HG03139 (cell line): ENCODE measurements at regions not wholly inside any gene's neighbourhood (a gene's known extent, or its start where the extent isn't known, plus 50 kb on each side); places are given as distances from the start of the nearest gene placed in this dataset.

Experiments used
- ATAC-seq: cut with Tn5 transposase; IDR thresholded peaks from one replicate; pipeline ENCODE4 v1.9.1; 2021; ENCODE audit not compliant: unreplicated experiment

DNA sequence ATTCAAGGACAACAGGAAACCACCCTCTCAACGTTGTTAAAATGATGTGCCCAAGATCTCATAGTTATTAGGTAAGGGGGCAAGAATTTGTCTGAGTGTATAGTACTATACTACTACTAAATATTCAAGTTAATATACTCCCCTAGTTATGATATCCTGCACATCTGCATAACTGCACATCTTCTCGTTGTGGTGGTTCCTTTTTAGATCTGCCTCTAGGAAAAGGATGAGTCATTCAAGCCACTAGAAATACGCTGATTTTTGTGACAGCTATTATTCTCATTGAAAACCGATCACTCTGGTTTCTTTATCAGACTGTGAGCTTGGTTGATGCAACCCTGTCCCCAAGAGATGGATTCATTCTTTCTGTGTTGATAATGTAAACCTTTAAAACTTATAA lies 1067.0 kb upstream of the FANCL start:
- ATAC-seq = no peak

GRCh38 chr2:59307196-59307595 lies 1066.1 kb upstream of the FANCL start:
- no peak for ATAC-seq

DNA sequence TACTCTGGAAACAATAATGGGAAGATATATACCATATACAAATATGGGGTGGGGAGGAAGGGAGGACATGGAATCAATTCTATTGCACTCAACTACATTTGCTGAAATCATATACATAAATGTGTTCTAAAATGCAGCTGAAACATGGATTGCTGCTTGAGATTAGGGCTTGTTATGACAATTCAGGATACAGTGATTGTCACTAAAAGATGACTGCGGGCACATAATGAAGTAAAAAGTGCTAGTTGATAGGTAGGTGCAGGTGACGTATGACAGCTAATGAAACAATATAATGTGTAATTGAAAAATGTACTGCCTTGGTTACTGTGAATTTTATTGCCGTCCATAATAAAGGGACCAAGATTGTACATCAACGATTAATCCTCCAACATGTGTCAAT lies 1062.1 kb upstream of the FANCL start:
- ATAC-seq = no peak

DNA sequence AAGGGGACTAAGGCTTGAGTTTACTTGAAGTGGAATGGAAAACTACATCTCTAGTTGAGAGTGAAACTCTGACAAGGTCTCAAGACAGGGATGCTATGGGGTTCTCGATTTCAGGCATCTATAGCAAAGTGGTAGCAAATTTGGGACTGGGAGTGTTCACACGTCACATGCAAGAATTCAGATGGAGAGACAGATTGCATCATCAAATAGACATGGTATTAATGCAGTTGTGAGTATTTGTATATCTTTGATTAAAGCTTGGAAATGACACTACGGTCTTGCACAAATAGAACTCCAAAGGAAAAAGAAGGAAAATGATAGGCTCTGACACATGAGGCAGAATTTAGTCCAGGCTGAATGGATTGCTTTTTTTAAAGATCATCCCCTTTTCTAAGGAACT lies 1061.6 kb upstream of the FANCL start:
- no peak for ATAC-seq

DNA sequence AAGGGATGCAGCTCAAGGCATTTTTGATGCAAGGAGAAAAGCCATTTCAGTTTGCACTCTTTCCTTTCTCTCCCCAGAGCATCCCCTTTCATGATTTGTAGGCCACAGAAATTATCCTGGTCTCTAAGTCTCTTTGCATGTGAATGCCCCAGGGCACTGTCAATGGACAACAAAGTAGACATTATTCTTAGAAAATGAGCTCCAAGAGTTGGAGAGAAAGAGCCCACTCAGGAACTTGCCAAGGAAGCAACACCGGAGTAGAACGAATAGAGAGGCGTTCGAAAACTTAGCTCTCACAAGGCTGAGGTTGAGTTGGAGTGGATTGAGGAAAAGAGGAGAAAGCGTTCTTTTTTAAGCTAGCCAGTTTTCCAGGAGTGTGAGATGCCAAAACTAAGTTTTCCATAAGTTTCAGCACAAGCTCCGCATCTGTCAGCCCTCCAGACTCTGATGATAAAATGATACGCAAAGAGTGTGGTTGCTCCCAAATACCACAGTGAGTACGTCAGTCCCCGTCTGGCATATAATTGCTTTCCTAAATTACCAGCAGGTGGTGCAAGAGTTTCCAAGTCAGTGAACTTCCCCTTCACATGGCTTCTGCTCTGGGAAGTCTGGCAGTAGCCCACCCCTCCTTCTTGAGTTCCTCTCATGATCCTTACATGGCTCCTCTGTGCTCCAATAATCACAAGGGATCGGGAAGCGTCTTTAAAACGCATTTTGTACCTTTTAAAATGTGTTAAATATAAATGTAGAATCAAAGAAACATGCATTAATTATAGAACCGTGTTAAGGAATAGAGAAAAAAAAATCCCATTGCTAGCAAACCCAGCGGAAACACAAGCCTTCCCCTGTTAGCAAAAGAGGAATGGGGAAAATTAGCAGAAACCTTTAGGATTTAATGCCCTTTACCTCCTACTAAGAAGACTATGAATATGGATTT lies 1060.6 kb upstream of the FANCL start:
- ATAC-seq = no peak

DNA sequence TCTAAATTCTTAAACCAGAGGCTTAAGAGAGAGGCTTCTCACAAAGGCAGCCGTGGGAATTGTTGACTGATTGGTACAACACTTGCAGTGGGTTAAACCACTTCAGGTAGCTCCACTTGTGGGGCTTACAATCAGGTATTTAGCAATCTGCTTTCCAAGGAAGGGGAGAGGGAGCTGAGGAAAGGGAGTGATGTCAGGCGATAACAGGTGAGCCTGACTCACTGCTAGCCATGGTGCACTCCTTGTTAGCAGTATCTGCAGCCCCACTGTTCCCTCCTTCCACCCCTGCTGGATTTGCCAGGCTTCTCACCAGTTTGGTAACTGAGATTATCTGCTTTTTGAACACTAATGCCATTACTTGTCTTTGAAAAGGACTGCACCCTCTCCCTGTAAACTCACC lies 1056.7 kb upstream of the FANCL start:
- no peak for ATAC-seq

DNA sequence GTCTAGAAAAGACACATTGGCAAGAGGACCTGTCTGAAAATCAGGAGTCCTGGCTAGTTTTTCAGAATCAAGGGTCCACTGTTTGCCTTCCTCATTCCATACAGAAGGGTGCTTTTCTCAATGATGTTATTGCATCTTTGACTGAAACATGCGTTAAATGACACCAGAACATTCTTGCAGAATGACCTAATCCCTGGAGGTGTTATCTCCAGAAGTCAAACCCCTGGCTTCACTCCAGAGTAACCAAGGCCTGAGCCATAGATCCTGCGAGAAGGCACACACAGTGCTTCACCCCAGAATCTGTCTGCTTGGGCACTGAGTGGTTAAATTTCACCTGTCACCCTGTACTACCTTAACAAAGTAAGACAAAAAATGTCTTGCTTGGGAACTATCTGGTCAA lies 1055.2 kb upstream of the FANCL start:
- no peak for ATAC-seq

GRCh38 chr2:59295524-59296162 lies 1054.5 kb upstream of the FANCL start:
- ATAC-seq = no peak

GRCh38 chr2:59288771-59289170 lies 1047.6 kb upstream of the FANCL start:
- ATAC-seq = no peak

GRCh38 chr2:59282374-59283057 lies 1041.4 kb upstream of the FANCL start:
- ATAC-seq = no peak

DNA sequence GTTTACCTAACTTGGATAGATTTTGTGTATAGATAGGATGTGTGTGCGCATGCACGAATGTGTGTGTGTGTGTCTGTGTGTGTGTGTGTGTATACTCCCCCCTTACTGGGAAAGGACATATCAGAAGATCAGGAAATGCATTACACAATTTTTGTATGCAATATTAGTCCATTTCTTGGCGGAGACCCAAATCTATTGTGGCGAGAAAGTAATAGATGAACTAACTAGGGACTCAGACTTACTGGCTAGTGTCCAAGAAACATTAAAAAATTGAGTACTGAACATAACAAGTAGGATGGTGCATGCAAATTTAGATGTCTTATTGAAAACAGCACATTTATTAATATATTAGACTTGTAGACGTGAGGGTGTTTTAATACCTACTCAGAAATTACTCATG lies 1036.5 kb upstream of the FANCL start:
- no peak for ATAC-seq

- peak; percentile 70 for ATAC-seq
Measured at GRCh38 chr2:59276917-59277316, 1035.8 kb upstream of the FANCL start.

GRCh38 chr2:59276033-59276432 lies 1034.9 kb upstream of the FANCL start:
- ATAC-seq = no peak

- no peak for ATAC-seq
Measured at GRCh38 chr2:59266453-59266852, 1025.3 kb upstream of the FANCL start.

GRCh38 chr2:59259913-59260312 lies 1018.8 kb upstream of the FANCL start:
- ATAC-seq = no peak

- no peak for ATAC-seq
Measured at GRCh38 chr2:59256290-59256689, 1015.2 kb upstream of the FANCL start.

- ATAC-seq = no peak
Measured at GRCh38 chr2:59254279-59254678, 1013.2 kb upstream of the FANCL start.

- no peak for ATAC-seq
Measured at GRCh38 chr2:59250307-59250677, 1009.2 kb upstream of the FANCL start.

DNA sequence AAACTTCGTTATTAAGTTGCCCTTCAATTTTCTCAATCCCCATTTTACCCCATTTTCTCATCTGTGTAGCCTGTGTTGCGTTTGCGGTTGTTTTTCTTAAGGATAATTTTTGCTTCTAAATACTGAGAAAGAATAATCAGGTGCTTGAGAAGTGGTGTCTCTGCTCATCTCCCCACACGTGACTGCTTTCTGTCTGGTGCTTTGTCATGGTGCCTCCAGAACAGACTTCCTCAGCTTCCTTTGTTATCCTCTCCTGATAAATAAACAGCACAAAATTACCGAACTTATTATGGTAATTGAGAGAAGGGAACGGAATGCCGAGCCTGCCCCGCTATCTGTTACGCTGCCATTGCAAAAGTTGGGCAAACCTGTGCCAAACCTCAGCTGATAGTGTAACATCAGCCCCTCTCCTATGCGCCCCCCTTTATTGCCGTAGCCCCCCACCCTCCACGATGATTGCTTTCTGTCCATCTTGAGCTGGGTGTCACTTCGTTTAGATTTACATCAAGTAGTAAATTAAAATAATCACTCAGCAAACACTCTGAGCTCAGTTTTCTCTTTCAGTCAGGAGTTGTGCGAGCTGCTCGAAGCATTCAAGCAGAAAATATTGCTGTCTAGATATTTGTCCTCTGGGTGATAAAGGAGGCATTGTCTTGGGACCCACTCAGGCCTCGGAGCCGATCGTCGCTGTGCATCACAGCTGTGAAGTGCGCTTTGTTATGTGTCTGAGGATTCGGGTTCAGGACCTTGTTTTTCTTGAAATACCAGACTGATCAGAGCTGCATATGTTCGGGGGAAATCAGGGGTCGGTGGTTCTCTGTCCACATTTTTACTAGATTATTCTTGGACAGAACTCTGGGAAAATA lies 1008.5 kb upstream of the FANCL start:
- ATAC-seq = no peak

DNA sequence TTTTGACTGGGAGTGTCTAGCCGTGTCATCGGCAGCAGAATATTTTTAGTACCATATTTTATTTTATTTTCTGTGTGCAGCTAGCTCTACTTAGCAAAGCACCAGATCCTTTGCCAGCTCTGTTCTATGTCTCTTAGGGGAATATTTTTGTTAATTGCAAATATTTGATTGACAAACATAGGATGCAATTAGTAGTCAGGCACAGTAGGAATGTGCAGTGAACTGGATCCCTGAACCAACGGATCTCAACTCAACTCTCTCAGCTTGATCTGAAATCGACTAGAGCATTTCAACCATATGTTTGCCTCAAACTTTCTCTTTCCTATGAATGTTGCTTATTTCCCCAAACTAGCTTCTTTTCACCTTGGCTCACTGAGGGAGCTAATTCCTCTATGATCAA lies 998.0 kb upstream of the FANCL start:
- ATAC-seq = no peak

DNA sequence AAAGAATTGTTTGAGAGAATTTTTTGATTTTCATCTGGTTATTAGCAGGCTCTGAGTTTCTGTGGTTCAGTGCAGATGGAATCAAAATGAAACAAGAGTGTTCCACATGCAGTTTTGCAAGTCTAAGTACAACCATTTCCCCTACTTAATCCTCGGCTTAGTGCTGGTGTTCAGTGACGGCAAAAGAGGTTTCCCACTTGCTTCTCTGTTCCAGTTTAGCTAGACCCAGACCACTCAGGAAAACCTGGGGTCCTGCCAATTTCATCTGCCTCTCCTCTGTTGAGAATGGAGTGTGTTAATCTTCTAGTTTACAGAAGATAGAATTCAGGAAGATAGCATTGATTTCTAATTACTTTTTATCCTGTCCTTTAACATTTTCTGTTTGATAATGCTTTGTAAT lies 996.2 kb upstream of the FANCL start:
- ATAC-seq = no peak
